ENCODE measurements at regions not wholly inside any gene's neighbourhood (a gene's known extent, or its start where the extent isn't known, plus 50 kb on each side); places are given as distances from the start of the nearest gene placed in this dataset.

DNA sequence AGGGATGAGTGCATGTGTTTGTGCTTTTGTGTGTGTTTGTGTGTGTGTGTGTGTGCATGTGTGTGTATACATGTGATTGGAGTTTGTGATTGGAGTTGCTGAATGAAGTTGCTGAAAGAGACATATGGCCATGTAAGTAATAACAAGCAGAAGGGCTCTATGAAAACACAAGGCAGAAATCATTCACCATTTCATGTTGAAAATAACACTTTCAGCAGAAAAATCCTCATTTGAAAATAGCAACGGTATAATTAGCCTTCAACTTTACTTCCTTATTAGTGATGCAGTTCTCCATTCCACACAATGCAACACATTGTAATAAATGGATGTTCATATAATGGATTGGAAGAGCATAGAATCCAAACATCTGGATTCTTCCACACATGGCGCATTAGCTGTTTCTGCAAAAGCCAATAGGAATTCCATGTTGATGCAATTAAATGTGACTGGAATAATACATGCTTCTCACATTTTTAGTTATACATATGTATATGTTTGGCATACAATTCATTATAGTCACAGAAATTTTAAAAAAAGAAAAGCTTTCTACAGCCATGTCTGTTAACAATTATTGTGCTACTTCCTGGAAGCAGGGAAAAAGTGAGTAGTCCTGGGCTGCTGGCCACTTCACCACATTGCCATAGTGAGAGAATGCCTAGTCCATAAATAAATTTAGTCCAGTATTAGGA lies 538.0 kb downstream of the LTN1 start:
- Histone ChIP-seq H3K27ac (no peak overlapping the region), H3K4me1 (no peaks in the 10 kb centered on the region), H3K36me3 (no peaks in the 10 kb centered on the region), H3K4me3 (no peak overlapping the region), H3K27me3 (no peaks in the 10 kb centered on the region), H3K9me3 (no peaks in the 10 kb centered on the region)
- TF ChIP-seq POLR2AphosphoS5 (IDR thresholded peaks at IDR 0.05), result no peak
- TF ChIP-seq, protein P1, sequence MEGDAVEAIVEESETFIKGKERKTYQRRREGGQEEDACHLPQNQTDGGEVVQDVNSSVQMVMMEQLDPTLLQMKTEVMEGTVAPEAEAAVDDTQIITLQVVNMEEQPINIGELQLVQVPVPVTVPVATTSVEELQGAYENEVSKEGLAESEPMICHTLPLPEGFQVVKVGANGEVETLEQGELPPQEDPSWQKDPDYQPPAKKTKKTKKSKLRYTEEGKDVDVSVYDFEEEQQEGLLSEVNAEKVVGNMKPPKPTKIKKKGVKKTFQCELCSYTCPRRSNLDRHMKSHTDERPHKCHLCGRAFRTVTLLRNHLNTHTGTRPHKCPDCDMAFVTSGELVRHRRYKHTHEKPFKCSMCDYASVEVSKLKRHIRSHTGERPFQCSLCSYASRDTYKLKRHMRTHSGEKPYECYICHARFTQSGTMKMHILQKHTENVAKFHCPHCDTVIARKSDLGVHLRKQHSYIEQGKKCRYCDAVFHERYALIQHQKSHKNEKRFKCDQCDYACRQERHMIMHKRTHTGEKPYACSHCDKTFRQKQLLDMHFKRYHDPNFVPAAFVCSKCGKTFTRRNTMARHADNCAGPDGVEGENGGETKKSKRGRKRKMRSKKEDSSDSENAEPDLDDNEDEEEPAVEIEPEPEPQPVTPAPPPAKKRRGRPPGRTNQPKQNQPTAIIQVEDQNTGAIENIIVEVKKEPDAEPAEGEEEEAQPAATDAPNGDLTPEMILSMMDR (IDR thresholded peaks at IDR 0.05), result no peak
- no peak for TF ChIP-seq POLR2A (IDR thresholded peaks at IDR 0.05)
- DNase-seq, result no peak
- intact Hi-C loops (cut with DNase I; ENCODE audit: low total_unique reads), result no loop called here
- WGBS, 5 donors, result 77 to 90% (median 86%) methylated on average over 2 of the region's 2 CpGs

DNA sequence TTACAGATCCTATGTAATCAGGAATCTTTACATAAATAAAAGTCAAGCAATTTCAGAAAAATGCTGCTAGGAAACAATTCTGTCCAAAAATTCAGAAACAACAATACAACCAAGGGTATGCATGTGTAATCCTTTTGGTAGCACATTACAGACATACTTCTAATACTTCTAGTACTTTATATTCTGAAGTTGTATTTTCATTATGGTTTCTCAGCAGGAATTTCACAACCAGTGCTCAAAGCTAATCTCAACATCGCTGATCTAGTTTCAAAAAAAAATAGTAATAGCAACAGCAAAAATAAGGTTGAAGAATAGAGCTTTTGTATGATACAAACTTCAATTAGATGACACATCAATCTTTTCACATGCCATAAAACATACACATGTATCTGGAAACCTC lies 545.2 kb downstream of the LTN1 start:
- H3K36me3 ChIP-seq, result no peaks in the 10 kb centered on the region
- intact Hi-C loops (cut with DNase I; ENCODE audit: low total_unique reads), result no loop called here
- no peaks in the 10 kb centered on the region for H3K9me3 ChIP-seq
- WGBS, 5 donors, result 86 to 96% (median 94%) methylated on average over 1 of the region's 1 CpG
- H3K4me1 ChIP-seq, result no peaks in the 10 kb centered on the region
- no peaks in the 10 kb centered on the region for H3K27me3 ChIP-seq
- no peak for TF ChIP-seq POLR2A (IDR thresholded peaks at IDR 0.05)
- TF ChIP-seq POLR2AphosphoS5 (IDR thresholded peaks at IDR 0.05), result no peak
- TF ChIP-seq, protein P1 (IDR thresholded peaks at IDR 0.05), result no peak
- no peak for TF ChIP-seq EP300 (IDR thresholded peaks at IDR 0.05)
- no peak overlapping the region for H3K4me3 ChIP-seq
- DNase-seq, result no peak
- H3K27ac ChIP-seq, result no peak overlapping the region

DNA sequence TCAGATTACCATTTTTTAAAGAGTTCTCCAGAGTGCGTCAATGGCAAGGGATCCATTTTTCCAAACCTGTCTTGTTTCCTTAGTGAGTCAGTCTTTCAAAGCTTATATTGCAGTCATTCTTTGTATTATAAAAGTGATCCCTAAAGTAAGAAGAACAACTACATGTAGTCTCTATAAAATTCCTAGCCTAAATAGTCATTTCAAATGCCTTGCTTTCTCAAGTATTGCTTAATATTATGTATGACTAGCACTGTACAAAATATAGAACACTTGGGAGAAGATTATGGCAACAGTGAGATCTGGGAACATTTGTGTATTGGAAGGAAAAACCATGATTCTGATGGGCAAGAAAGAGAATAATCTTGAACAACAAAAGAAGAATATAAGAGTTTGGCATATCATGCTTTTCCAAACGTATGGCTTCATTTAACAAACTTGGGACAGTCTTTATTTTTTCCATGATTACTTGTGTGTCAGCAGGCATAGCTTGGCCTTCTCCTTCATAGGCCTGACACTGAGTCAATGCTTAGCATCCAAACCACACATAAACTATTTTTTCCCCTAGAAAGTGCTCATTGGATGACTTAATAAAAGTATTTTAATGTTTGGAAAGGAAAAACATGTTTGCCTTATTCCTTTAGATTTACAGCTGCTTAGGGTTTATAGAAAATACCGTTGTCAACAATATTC lies 547.4 kb downstream of the LTN1 start:
- Histone ChIP-seq H3K4me3 (no peak overlapping the region), H3K36me3 (no peaks in the 10 kb centered on the region), H3K27ac (no peak overlapping the region), H3K4me1 (no peaks in the 10 kb centered on the region), H3K27me3 (no peaks in the 10 kb centered on the region), H3K9me3 (no peaks in the 10 kb centered on the region)
- intact Hi-C loops (cut with DNase I; ENCODE audit: low total_unique reads), result no loop called here
- 79 to 91% (median 90%) methylated on average over 3 of the region's 3 CpGs for WGBS, 5 donors
- no peak for DNase-seq
- TF ChIP-seq POLR2AphosphoS5 (IDR thresholded peaks at IDR 0.05), result no peak
- TF ChIP-seq POLR2A (IDR thresholded peaks at IDR 0.05), result no peak
- TF ChIP-seq, protein P1 (IDR thresholded peaks at IDR 0.05), result no peak
- no peak for TF ChIP-seq EP300 (IDR thresholded peaks at IDR 0.05)

DNA sequence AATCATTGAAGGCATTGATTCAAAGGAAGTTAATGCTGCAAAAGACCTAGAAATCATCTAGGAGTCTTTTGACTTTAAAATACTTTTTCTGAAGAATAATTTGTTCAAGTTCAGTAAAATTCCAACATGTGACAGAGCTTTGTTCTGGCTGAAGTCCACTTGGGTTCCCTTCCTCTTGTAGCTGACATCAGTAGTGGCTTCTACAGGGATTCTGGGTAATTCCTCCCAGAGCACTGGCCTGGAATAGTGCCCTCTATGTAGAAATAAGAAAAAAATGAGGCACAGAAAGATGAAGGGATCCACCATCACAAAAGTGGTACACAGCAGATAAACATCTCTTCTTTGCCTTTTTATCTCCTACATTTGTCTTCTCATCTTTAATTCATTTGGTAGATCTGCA lies 548.1 kb downstream of the LTN1 start:
- no peak for TF ChIP-seq POLR2A (IDR thresholded peaks at IDR 0.05)
- TF ChIP-seq, protein P1 (IDR thresholded peaks at IDR 0.05), result no peak
- no peak for TF ChIP-seq POLR2AphosphoS5 (IDR thresholded peaks at IDR 0.05)
- no peak for TF ChIP-seq EP300 (IDR thresholded peaks at IDR 0.05)
- no peak for DNase-seq
- H3K27ac ChIP-seq, result no peak overlapping the region

More for the DNA sequence above, 548.1 kb downstream of the LTN1 start:
- Histone ChIP-seq H3K27me3 (no peaks in the 10 kb centered on the region), H3K4me1 (no peaks in the 10 kb centered on the region), H3K4me3 (no peak overlapping the region), H3K9me3 (no peaks in the 10 kb centered on the region), H3K36me3 (no peaks in the 10 kb centered on the region)
- intact Hi-C loops (cut with DNase I; ENCODE audit: low total_unique reads), result no loop called here
